H1 (cell line): ENCODE measurements at regions not wholly inside any gene's neighbourhood (a gene's known extent, or its start where the extent isn't known, plus 50 kb on each side); places are given as distances from the start of the nearest gene placed in this dataset.

Experiments used
- EP300 ChIP-seq, 2 experiments: IDR thresholded peaks; 1 replicate in 1 of 2; 2 replicates in 1 of 2; pipeline ENCODE4 v1.6.1; 2011 to 2012; ENCODE audit warnings: low read depth in 2 of 2, low read length in 2 of 2, mild to moderate bottlenecking in 2 of 2, borderline replicate concordance in 1 of 2, inconsistent platforms in 1 of 2, moderate library complexity in 1 of 2
- EZH2 ChIP-seq: fragments of 200-600 bp; sonication (generic); IDR thresholded peaks from 2 replicates; pipeline ENCODE4 v1.7.1; 2012; ENCODE audit warnings: low read depth, mild to moderate bottlenecking, moderate library complexity, low read length, inconsistent platforms; ENCODE audit not compliant: severe bottlenecking
- GABPA ChIP-seq: IDR thresholded peaks from 2 replicates; pipeline ENCODE4 v1.6.1; 2011; ENCODE audit warnings: mild to moderate bottlenecking, low read length, moderate library complexity, borderline replicate concordance; ENCODE audit not compliant: insufficient read depth
- JUND ChIP-seq: IDR thresholded peaks from 2 replicates; pipeline ENCODE4 v1.6.1; 2011; ENCODE audit warnings: mild to moderate bottlenecking, improper control_type of control experiment, low read length
- KDM4A ChIP-seq: IDR thresholded peaks from one replicate; pipeline ENCODE4 v1.7.1; 2012; ENCODE audit warnings: low read depth, mild to moderate bottlenecking, moderate library complexity, low read length, inconsistent platforms; ENCODE audit not compliant: severe bottlenecking
- NRF1 ChIP-seq: IDR thresholded peaks from 2 replicates; pipeline ENCODE4 v1.6.1; 2011; ENCODE audit warnings: mild to moderate bottlenecking, low read depth, low read length, improper control_type of control experiment
- PHF8 ChIP-seq: fragments of 200-600 bp; sonication (generic); conservative IDR thresholded peaks from 2 replicates; pipeline ENCODE4 v1.7.1; 2012; ENCODE audit warnings: low read depth, mild to moderate bottlenecking, inconsistent platforms, low read length, moderate library complexity
- POLR2A ChIP-seq, 2 experiments: IDR thresholded peaks; 1 replicate in 1 of 2; 2 replicates in 1 of 2; pipeline ENCODE4 v1.6.1; 2011; ENCODE audit warnings: low read depth in 2 of 2, low read length in 2 of 2, mild to moderate bottlenecking in 2 of 2; ENCODE audit errors: control extremely low read depth in 1 of 2
- POLR2AphosphoS5 ChIP-seq: IDR thresholded peaks from 2 replicates; pipeline ENCODE4 v1.6.1; 2011; ENCODE audit warnings: low read depth, low read length
- RAD21 ChIP-seq, 2 experiments: IDR thresholded peaks in 1 of 2; conservative IDR thresholded peaks in 1 of 2; 2 replicates each; pipeline ENCODE4 v1.6.1; 2011; ENCODE audit warnings: low read depth in 2 of 2, low read length in 2 of 2, improper control_type of control experiment in 1 of 2, inconsistent platforms in 1 of 2, mild to moderate bottlenecking in 1 of 2, moderate library complexity in 1 of 2
- SUZ12 ChIP-seq: fragments of 200-600 bp; sonication (generic); IDR thresholded peaks from 2 replicates; pipeline ENCODE4 v1.6.1; 2012; ENCODE audit warnings: mild to moderate bottlenecking, inconsistent platforms, low read length, moderate library complexity, mixed read lengths
- USF2 ChIP-seq: IDR thresholded peaks from 2 replicates; pipeline ENCODE4 v1.6.1; 2011; ENCODE audit warnings: low read length, improper control_type of control experiment
- TF ChIP-seq, protein P1 (sequence below), 3 experiments: IDR thresholded peaks; 1 replicate in 2 of 3; 2 replicates in 1 of 3; pipeline versions ENCODE4 v1.5.1 to v1.6.1; 2011; ENCODE audit warnings: low read length in 3 of 3, mild to moderate bottlenecking in 3 of 3, inconsistent platforms in 2 of 3, low read depth in 1 of 3, moderate library complexity in 1 of 3; ENCODE audit not compliant: insufficient read depth in 1 of 3; ENCODE audit errors: control extremely low read depth in 1 of 3

DNA sequence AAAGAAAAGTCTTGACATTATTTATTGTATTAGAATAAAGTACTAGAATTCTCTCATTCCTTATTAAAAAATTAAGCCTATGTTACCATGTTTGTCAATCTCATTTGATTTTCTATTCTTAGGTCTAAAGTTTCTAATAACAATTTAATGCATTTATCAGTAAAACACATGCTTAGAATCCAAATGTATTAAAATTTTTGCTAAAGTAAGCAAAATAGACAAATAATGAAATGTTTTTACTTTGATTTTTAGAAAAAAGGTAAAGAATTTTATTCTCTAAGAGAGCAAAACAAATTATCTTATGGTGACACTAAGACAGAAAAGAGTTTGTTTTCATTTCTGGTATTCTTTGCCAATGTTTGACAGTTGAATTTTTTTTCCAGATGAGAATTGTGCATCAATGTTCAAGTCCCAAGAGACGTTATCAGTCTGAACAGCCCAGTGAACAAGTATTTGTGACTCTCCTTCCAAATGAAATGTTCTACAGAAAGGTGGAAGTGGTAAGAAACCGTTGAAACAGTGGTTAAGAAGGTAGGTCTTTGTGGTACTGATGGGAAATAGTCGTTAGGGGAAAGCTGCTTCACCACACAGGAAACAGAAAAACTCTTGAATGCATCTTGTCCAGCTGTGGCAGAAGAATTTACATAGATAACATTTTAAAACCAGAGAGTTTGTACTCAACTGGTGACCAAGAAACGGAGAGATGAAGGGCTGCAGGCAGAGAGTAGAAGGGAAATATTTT, 402.5 kb downstream of the PTPRC start:
- TF ChIP-seq JUND (no peak), EP300 (IDR thresholded peaks at IDR 0.05; ENCODE audit: borderline replicate concordance in 1 of 2, low read depth in 2 of 2, low read length in 2 of 2) (no peak), USF2 (no peak), RAD21 (IDR thresholded peaks at IDR 0.05 in 1 of 2, conservative IDR thresholded peaks at IDR 0.05 in 1 of 2; ENCODE audit: low read depth in 2 of 2, low read length in 2 of 2) (no peak), PHF8 (no peak), SUZ12 (no peak), POLR2A (IDR thresholded peaks at IDR 0.05; ENCODE audit: control extremely low read depth in 1 of 2, low read depth in 2 of 2, low read length in 2 of 2) (no peak), GABPA (no peak), NRF1 (no peak), POLR2AphosphoS5 (no peak), KDM4A (no peak), EZH2 (no peak)
- TF ChIP-seq, protein P1, sequence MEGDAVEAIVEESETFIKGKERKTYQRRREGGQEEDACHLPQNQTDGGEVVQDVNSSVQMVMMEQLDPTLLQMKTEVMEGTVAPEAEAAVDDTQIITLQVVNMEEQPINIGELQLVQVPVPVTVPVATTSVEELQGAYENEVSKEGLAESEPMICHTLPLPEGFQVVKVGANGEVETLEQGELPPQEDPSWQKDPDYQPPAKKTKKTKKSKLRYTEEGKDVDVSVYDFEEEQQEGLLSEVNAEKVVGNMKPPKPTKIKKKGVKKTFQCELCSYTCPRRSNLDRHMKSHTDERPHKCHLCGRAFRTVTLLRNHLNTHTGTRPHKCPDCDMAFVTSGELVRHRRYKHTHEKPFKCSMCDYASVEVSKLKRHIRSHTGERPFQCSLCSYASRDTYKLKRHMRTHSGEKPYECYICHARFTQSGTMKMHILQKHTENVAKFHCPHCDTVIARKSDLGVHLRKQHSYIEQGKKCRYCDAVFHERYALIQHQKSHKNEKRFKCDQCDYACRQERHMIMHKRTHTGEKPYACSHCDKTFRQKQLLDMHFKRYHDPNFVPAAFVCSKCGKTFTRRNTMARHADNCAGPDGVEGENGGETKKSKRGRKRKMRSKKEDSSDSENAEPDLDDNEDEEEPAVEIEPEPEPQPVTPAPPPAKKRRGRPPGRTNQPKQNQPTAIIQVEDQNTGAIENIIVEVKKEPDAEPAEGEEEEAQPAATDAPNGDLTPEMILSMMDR (IDR thresholded peaks at IDR 0.05; ENCODE audit: control extremely low read depth in 1 of 3, insufficient read depth in 1 of 3, low read depth in 1 of 3, low read length in 3 of 3) = no peak
